ENCODE measurements at regions not wholly inside any gene's neighbourhood (a gene's known extent, or its start where the extent isn't known, plus 50 kb on each side); places are given as distances from the start of the nearest gene placed in this dataset.

DNA sequence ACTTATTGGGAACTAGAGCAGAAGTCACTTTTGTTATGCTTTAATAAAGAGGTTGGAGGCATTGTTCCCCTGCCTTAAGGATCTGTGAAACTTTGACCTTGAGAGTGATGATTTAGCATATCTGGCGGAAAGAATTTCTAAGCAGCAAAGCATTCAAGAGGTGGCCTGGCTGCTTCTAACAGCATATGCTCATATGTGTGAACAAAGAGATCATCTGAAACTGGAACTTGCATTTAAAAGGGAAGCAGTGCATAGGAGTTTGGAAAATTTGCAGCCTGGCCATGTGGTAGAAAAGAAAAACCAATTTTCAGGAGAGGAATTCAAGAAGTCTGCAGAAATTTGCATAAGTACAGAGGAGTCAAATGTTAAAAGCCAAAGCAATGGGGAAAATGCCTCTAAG, 56.4 kb upstream of the GOLIM4 start:
- TF ChIP-seq CEBPB (IDR thresholded peaks at IDR 0.05; ENCODE audit: low read depth, low read length) (no peak), RAD21 (IDR thresholded peaks at IDR 0.05; ENCODE audit: low read length) (no peak), POLR2A (IDR thresholded peaks at IDR 0.05; ENCODE audit: low read depth, low read length) (no peak)
- TF ChIP-seq, protein P1, sequence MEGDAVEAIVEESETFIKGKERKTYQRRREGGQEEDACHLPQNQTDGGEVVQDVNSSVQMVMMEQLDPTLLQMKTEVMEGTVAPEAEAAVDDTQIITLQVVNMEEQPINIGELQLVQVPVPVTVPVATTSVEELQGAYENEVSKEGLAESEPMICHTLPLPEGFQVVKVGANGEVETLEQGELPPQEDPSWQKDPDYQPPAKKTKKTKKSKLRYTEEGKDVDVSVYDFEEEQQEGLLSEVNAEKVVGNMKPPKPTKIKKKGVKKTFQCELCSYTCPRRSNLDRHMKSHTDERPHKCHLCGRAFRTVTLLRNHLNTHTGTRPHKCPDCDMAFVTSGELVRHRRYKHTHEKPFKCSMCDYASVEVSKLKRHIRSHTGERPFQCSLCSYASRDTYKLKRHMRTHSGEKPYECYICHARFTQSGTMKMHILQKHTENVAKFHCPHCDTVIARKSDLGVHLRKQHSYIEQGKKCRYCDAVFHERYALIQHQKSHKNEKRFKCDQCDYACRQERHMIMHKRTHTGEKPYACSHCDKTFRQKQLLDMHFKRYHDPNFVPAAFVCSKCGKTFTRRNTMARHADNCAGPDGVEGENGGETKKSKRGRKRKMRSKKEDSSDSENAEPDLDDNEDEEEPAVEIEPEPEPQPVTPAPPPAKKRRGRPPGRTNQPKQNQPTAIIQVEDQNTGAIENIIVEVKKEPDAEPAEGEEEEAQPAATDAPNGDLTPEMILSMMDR (conservative IDR thresholded peaks at IDR 0.05; ENCODE audit: low read depth, low read length), result no peak
- TF ChIP-seq, protein P2, sequence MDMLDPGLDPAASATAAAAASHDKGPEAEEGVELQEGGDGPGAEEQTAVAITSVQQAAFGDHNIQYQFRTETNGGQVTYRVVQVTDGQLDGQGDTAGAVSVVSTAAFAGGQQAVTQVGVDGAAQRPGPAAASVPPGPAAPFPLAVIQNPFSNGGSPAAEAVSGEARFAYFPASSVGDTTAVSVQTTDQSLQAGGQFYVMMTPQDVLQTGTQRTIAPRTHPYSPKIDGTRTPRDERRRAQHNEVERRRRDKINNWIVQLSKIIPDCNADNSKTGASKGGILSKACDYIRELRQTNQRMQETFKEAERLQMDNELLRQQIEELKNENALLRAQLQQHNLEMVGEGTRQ (IDR thresholded peaks at IDR 0.05; ENCODE audit: low read depth, low read length), result no peak
